ENCODE measurements at regions not wholly inside any gene's neighbourhood (a gene's known extent, or its start where the extent isn't known, plus 50 kb on each side); places are given as distances from the start of the nearest gene placed in this dataset.

- CTCF ChIA-PET, result no interaction called here
- intact Hi-C loops (cut with micrococcal nuclease), result no loop called here
These were observed 370.7 kb upstream of the SYT4 start for GRCh38 chr18:43648002-43648401.

More at GRCh38 chr18:43648002-43648401, 370.7 kb upstream of the SYT4 start:
- H3K27ac ChIP-seq (ENCODE audit: low read depth, low read length), result no peak overlapping the region
- no peak overlapping the region for H3K4me3 ChIP-seq (replicated peaks in 1 of 2; ENCODE audit: low read depth in 1 of 2, low read length in 2 of 2)
- no peaks in the 10 kb centered on the region for H3K9me2 ChIP-seq (ENCODE audit: insufficient read depth)
- no peaks in the 10 kb centered on the region for H3K79me2 ChIP-seq (ENCODE audit: insufficient read depth, low read length)
- no peaks in the 10 kb centered on the region for H3K27me3 ChIP-seq (ENCODE audit: insufficient read depth, low read length)
- RAD21 ChIA-PET (ENCODE audit: low non-redundant PET in 1 of 2, low total read pairs in 2 of 2, uncharacterized antibody in 2 of 2, unreplicated experiment in 2 of 2), result no interaction called here
- no peak for ATAC-seq
- H3K4me1 ChIP-seq (ENCODE audit: control insufficient read depth in 1 of 2, insufficient read depth in 2 of 2, low read length in 2 of 2), result no peaks in the 10 kb centered on the region
- TF ChIP-seq CBX3 (IDR thresholded peaks at IDR 0.05; ENCODE audit: low read depth), result no peak
- no peak for TF ChIP-seq POLR2A (IDR thresholded peaks at IDR 0.05; ENCODE audit: borderline replicate concordance, extremely low read depth, insufficient read depth, insufficient read length)
- TF ChIP-seq MAX (IDR thresholded peaks at IDR 0.05), result no peak
- TF ChIP-seq JUND (IDR thresholded peaks at IDR 0.05), result no peak
- TF ChIP-seq SIN3A (IDR thresholded peaks at IDR 0.05; ENCODE audit: low read depth), result no peak
- no peak for TF ChIP-seq ZNF274 (IDR thresholded peaks at IDR 0.05; ENCODE audit: low read depth, low read length)
- TF ChIP-seq POLR2AphosphoS5 (IDR thresholded peaks at IDR 0.05; ENCODE audit: low read depth, low read length), result no peak
- TF ChIP-seq EGR1 (IDR thresholded peaks at IDR 0.05; ENCODE audit: low read depth), result no peak
- no peak for TF ChIP-seq REST (IDR thresholded peaks at IDR 0.05; ENCODE audit: low read depth)
- TF ChIP-seq FOSL1 (IDR thresholded peaks at IDR 0.05; ENCODE audit: low read depth), result no peak
- no peak for TF ChIP-seq RAD21 (IDR thresholded peaks at IDR 0.05; ENCODE audit: low read depth)
- TF ChIP-seq SP1 (IDR thresholded peaks at IDR 0.05; ENCODE audit: low read depth), result no peak
- no peak for TF ChIP-seq YY1 (IDR thresholded peaks at IDR 0.05; ENCODE audit: extremely low read depth, insufficient replicate concordance, low read depth, low read length)
- no peak for TF ChIP-seq TCF7L2 (IDR thresholded peaks at IDR 0.05; ENCODE audit: borderline replicate concordance, extremely low read depth, insufficient read depth, insufficient read length)
- TF ChIP-seq EZH2phosphoT487 (IDR thresholded peaks at IDR 0.05; ENCODE audit: borderline replicate concordance), result no peak
- TF ChIP-seq ZFX (IDR thresholded peaks at IDR 0.05), result no peak
- no peaks in the 10 kb centered on the region for H3K36me3 ChIP-seq (ENCODE audit: control insufficient read depth in 1 of 2, insufficient read depth in 2 of 2, low read length in 2 of 2)
- POLR2A ChIA-PET, result no interaction called here
- H3K4me2 ChIP-seq (ENCODE audit: low read length), result no peak overlapping the region
- H3K9me3 ChIP-seq (ENCODE audit: control insufficient read depth in 1 of 2, insufficient read depth in 1 of 2, low read depth in 1 of 2, low read length in 2 of 2), result peaks cover 0 to 12% of the 10 kb centered on the region in 2 experiments; a peak in 2 of 4 replicates
- BruUV-seq (replicated peaks), result no TSS peak
- H4K20me1 ChIP-seq (ENCODE audit: insufficient read depth), result no peaks in the 10 kb centered on the region
- no peak overlapping the region for H2AFZ ChIP-seq (ENCODE audit: low read depth, low read length, poor library complexity, severe bottlenecking)
- DNase-seq (ENCODE audit: low read depth, low spot score), result no peak
- H3K9ac ChIP-seq (ENCODE audit: low read length), result no peak overlapping the region

Measured in HCT116 (cell line).